WTC11 (cell line): ENCODE measurements at regions not wholly inside any gene's neighbourhood (a gene's known extent, or its start where the extent isn't known, plus 50 kb on each side); places are given as distances from the start of the nearest gene placed in this dataset.

Experiments
- ATAC-seq: fragments of 200-7000 bp; cut with Tn5 transposase; 2 replicates; pipeline ENCODE4 v1.10.0; 2021; ENCODE audit warnings: mild to moderate bottlenecking, moderate library complexity
- CTCF ChIA-PET: fragments of 300-600 bp; sonication (Branson Sonifier 250); formaldehyde crosslinking; loops from one replicate; lab custom pipeline; 2021; ENCODE audit warnings: antibody characterized with exemption; lab: Charles Lee
- POLR2A ChIA-PET: fragments of 350-600 bp; sonication (Branson Sonifier 250); formaldehyde crosslinking; loops from one replicate; lab custom pipeline; 2021; ENCODE audit warnings: antibody characterized with exemption; lab: Charles Lee
- DNase-seq: peaks from one replicate; pipeline ENCODE4 v3.0.0; 2021; ENCODE audit warnings: low spot score
- H3K27ac Mint-ChIP-seq: 2 replicates; pipeline ENCODE4 v1.8.0; 2021; ENCODE audit warnings: mixed read lengths
- H3K27me3 Mint-ChIP-seq: 2 replicates; pipeline ENCODE4 v1.8.0; 2021; ENCODE audit warnings: low read depth, mild to moderate bottlenecking, moderate library complexity, mixed read lengths
- H3K36me3 Mint-ChIP-seq: 2 replicates; pipeline ENCODE4 v1.8.0; 2021; ENCODE audit warnings: mixed read lengths
- H3K4me1 Mint-ChIP-seq: 2 replicates; pipeline ENCODE4 v1.8.0; 2022; ENCODE audit warnings: mixed read lengths
- H3K4me3 Mint-ChIP-seq: 2 replicates; pipeline ENCODE4 v1.8.0; 2021; ENCODE audit warnings: mild to moderate bottlenecking, moderate library complexity, mixed read lengths
- H3K9me3 Mint-ChIP-seq: 2 replicates; pipeline ENCODE4 v1.8.0; 2021; ENCODE audit warnings: mixed read lengths
- ATF1 ChIP-seq: sonication (generic); formaldehyde crosslinking; IDR thresholded peaks from 2 replicates; pipeline ENCODE4 v1.8.1; 2023; ENCODE audit warnings: mild to moderate bottlenecking, moderate library complexity, missing genetic modification reagents
- FOXP1 ChIP-seq: sonication (generic); formaldehyde crosslinking; IDR thresholded peaks from 2 replicates; pipeline ENCODE4 v1.8.0; 2022; ENCODE audit warnings: missing genetic modification reagents, mild to moderate bottlenecking, moderate library complexity, borderline replicate concordance
- GTF2I ChIP-seq: fragments of 250-450 bp; sonication (Bioruptor Pico); conservative IDR thresholded peaks from 2 replicates; pipeline ENCODE4 v1.4.0; 2021; ENCODE audit warnings: mild to moderate bottlenecking
- MXD4 ChIP-seq: fragments of 250-450 bp; sonication (Bioruptor Pico); IDR thresholded peaks from 2 replicates; pipeline ENCODE4 v1.8.0; 2021; ENCODE audit warnings: mild to moderate bottlenecking, moderate library complexity, borderline replicate concordance
- NFATC4 ChIP-seq: fragments of 250-450 bp; sonication (Bioruptor Pico); IDR thresholded peaks from 2 replicates; pipeline ENCODE4 v1.9.0; 2021; ENCODE audit warnings: mild to moderate bottlenecking
- NFE2L1 ChIP-seq: sonication (generic); formaldehyde crosslinking; IDR thresholded peaks from 2 replicates; pipeline ENCODE4 v1.8.1; 2023; ENCODE audit warnings: missing genetic modification reagents
- SOX15 ChIP-seq: fragments of 250-450 bp; sonication (Bioruptor Pico); IDR thresholded peaks from 2 replicates; pipeline ENCODE4 v1.9.0; 2021; ENCODE audit warnings: mild to moderate bottlenecking
- ZNF138 ChIP-seq: sonication (generic); formaldehyde crosslinking; conservative IDR thresholded peaks from 2 replicates; pipeline ENCODE4 v1.8.1; 2022; ENCODE audit warnings: mild to moderate bottlenecking, moderate library complexity, missing genetic modification reagents
- ZNF219 ChIP-seq: sonication (generic); formaldehyde crosslinking; IDR thresholded peaks from 2 replicates; pipeline ENCODE4 v1.8.0; 2023; ENCODE audit warnings: missing genetic modification reagents, mild to moderate bottlenecking, borderline replicate concordance
- ZNF317 ChIP-seq: sonication (generic); formaldehyde crosslinking; IDR thresholded peaks from 2 replicates; pipeline ENCODE4 v1.8.1; 2023; ENCODE audit warnings: low read depth, mild to moderate bottlenecking, moderate library complexity, missing genetic modification reagents, borderline replicate concordance
- ZNF416 ChIP-seq: fragments of 250-450 bp; sonication (Bioruptor Pico); IDR thresholded peaks from 2 replicates; pipeline ENCODE4 v1.9.0; 2021; ENCODE audit warnings: mild to moderate bottlenecking, inconsistent platforms
- ZNF671 ChIP-seq: fragments of 250-450 bp; sonication (Bioruptor Pico); IDR thresholded peaks from 2 replicates; pipeline ENCODE4 v1.8.0; 2021; ENCODE audit warnings: mild to moderate bottlenecking
- TF ChIP-seq, protein P1 (sequence below): sonication (generic); formaldehyde crosslinking; IDR thresholded peaks from 2 replicates; pipeline ENCODE4 v1.8.1; 2023; ENCODE audit warnings: mild to moderate bottlenecking, missing genetic modification reagents, moderate library complexity
- TF ChIP-seq, protein P2 (sequence below): sonication (generic); formaldehyde crosslinking; IDR thresholded peaks from 2 replicates; pipeline ENCODE4 v1.8.1; 2023; ENCODE audit warnings: mild to moderate bottlenecking, missing genetic modification reagents
- TF ChIP-seq, protein P3 (sequence below): sonication (generic); formaldehyde crosslinking; IDR thresholded peaks from 2 replicates; pipeline ENCODE4 v1.8.0; 2023; ENCODE audit warnings: missing genetic modification reagents, mild to moderate bottlenecking, borderline replicate concordance
- TF ChIP-seq, protein P4 (sequence below): sonication (generic); formaldehyde crosslinking; IDR thresholded peaks from 2 replicates; pipeline ENCODE4 v1.8.1; 2022; ENCODE audit warnings: mild to moderate bottlenecking, missing genetic modification reagents, moderate library complexity, borderline replicate concordance
- TF ChIP-seq, protein P5 (sequence below): sonication (generic); formaldehyde crosslinking; IDR thresholded peaks from 2 replicates; pipeline ENCODE4 v1.8.1; 2023; ENCODE audit warnings: mild to moderate bottlenecking, moderate library complexity, missing genetic modification reagents
- TF ChIP-seq, protein P6 (sequence below): sonication (generic); formaldehyde crosslinking; IDR thresholded peaks from 2 replicates; pipeline ENCODE4 v1.8.1; 2022; ENCODE audit warnings: mild to moderate bottlenecking, moderate library complexity, missing genetic modification reagents
- TF ChIP-seq, protein P7 (sequence below): sonication (generic); formaldehyde crosslinking; IDR thresholded peaks from 2 replicates; pipeline ENCODE4 v1.8.0; 2022; ENCODE audit warnings: mild to moderate bottlenecking, missing genetic modification reagents
- TF ChIP-seq, protein P8 (sequence below): sonication (generic); formaldehyde crosslinking; IDR thresholded peaks from 2 replicates; pipeline ENCODE4 v1.8.0; 2022; ENCODE audit warnings: mild to moderate bottlenecking, missing genetic modification reagents

DNA sequence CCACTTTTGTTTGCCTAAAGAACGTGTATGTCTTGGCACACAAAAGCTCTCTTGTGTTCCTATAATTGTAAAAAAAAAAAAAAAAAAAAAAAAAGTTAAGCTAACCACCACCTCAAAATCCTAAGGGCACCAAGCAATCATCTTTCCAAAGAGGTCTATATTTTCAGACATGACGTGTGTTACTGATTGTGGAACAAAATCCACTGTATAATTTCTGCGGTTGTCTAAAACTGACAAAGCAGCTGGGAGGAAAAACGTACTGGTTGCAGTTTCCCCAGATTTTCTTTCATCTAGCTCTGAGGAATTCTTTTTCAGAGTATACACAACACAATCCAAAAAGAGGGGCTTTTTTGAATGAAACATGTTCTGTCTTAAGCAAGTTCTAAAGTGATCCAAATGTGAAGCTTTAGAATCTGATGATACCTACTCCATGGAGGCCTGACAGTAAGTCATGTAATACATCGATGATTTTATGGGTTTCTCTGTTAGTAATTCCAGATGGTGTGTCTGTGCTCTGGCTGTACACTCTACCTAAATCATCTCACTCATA is 375.6 kb upstream of the NUDT12 start:
- DNase-seq: no peak
- Mint-ChIP-seq H3K4me3 (no peak overlapping the region), H3K36me3 (no peaks in the 10 kb centered on the region), H3K9me3 (no peaks in the 10 kb centered on the region), H3K27ac (no peak overlapping the region), H3K4me1 (no peaks in the 10 kb centered on the region), H3K27me3 (no peaks in the 10 kb centered on the region)
- no peak for ATAC-seq
- TF ChIP-seq NFE2L1 (CRISPR knock-in tag): no peak
- TF ChIP-seq, protein P1, sequence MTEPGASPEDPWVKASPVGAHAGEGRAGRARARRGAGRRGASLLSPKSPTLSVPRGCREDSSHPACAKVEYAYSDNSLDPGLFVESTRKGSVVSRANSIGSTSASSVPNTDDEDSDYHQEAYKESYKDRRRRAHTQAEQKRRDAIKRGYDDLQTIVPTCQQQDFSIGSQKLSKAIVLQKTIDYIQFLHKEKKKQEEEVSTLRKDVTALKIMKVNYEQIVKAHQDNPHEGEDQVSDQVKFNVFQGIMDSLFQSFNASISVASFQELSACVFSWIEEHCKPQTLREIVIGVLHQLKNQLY: no peak
- TF ChIP-seq ZNF671 (CRISPR knock-in tag): no peak
- no peak for TF ChIP-seq ZNF138 (CRISPR knock-in tag)
- no peak for TF ChIP-seq MXD4 (CRISPR knock-in tag)
- no peak for TF ChIP-seq ZNF317 (CRISPR knock-in tag)
- TF ChIP-seq, protein P2, sequence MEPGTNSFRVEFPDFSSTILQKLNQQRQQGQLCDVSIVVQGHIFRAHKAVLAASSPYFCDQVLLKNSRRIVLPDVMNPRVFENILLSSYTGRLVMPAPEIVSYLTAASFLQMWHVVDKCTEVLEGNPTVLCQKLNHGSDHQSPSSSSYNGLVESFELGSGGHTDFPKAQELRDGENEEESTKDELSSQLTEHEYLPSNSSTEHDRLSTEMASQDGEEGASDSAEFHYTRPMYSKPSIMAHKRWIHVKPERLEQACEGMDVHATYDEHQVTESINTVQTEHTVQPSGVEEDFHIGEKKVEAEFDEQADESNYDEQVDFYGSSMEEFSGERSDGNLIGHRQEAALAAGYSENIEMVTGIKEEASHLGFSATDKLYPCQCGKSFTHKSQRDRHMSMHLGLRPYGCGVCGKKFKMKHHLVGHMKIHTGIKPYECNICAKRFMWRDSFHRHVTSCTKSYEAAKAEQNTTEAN (CRISPR knock-in tag): no peak
- TF ChIP-seq, protein P3, sequence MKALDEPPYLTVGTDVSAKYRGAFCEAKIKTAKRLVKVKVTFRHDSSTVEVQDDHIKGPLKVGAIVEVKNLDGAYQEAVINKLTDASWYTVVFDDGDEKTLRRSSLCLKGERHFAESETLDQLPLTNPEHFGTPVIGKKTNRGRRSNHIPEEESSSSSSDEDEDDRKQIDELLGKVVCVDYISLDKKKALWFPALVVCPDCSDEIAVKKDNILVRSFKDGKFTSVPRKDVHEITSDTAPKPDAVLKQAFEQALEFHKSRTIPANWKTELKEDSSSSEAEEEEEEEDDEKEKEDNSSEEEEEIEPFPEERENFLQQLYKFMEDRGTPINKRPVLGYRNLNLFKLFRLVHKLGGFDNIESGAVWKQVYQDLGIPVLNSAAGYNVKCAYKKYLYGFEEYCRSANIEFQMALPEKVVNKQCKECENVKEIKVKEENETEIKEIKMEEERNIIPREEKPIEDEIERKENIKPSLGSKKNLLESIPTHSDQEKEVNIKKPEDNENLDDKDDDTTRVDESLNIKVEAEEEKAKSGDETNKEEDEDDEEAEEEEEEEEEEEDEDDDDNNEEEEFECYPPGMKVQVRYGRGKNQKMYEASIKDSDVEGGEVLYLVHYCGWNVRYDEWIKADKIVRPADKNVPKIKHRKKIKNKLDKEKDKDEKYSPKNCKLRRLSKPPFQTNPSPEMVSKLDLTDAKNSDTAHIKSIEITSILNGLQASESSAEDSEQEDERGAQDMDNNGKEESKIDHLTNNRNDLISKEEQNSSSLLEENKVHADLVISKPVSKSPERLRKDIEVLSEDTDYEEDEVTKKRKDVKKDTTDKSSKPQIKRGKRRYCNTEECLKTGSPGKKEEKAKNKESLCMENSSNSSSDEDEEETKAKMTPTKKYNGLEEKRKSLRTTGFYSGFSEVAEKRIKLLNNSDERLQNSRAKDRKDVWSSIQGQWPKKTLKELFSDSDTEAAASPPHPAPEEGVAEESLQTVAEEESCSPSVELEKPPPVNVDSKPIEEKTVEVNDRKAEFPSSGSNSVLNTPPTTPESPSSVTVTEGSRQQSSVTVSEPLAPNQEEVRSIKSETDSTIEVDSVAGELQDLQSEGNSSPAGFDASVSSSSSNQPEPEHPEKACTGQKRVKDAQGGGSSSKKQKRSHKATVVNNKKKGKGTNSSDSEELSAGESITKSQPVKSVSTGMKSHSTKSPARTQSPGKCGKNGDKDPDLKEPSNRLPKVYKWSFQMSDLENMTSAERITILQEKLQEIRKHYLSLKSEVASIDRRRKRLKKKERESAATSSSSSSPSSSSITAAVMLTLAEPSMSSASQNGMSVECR: no peak
- no peak for TF ChIP-seq SOX15 (CRISPR knock-in tag)
- no peak for TF ChIP-seq NFATC4 (CRISPR knock-in tag)
- TF ChIP-seq, protein P4, sequence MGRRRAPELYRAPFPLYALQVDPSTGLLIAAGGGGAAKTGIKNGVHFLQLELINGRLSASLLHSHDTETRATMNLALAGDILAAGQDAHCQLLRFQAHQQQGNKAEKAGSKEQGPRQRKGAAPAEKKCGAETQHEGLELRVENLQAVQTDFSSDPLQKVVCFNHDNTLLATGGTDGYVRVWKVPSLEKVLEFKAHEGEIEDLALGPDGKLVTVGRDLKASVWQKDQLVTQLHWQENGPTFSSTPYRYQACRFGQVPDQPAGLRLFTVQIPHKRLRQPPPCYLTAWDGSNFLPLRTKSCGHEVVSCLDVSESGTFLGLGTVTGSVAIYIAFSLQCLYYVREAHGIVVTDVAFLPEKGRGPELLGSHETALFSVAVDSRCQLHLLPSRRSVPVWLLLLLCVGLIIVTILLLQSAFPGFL (CRISPR knock-in tag): no peak
- TF ChIP-seq FOXP1 (CRISPR knock-in tag): no peak
- TF ChIP-seq, protein P5, sequence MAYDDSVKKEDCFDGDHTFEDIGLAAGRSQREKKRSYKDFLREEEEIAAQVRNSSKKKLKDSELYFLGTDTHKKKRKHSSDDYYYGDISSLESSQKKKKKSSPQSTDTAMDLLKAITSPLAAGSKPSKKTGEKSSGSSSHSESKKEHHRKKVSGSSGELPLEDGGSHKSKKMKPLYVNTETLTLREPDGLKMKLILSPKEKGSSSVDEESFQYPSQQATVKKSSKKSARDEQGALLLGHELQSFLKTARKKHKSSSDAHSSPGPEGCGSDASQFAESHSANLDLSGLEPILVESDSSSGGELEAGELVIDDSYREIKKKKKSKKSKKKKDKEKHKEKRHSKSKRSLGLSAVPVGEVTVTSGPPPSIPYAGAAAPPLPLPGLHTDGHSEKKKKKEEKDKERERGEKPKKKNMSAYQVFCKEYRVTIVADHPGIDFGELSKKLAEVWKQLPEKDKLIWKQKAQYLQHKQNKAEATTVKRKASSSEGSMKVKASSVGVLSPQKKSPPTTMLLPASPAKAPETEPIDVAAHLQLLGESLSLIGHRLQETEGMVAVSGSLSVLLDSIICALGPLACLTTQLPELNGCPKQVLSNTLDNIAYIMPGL (CRISPR knock-in tag): no peak
- TF ChIP-seq, protein P6, sequence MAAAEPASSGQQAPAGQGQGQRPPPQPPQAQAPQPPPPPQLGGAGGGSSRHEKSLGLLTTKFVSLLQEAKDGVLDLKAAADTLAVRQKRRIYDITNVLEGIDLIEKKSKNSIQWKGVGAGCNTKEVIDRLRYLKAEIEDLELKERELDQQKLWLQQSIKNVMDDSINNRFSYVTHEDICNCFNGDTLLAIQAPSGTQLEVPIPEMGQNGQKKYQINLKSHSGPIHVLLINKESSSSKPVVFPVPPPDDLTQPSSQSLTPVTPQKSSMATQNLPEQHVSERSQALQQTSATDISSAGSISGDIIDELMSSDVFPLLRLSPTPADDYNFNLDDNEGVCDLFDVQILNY: no peak
- no peak for TF ChIP-seq ZNF219 (CRISPR knock-in tag)
- TF ChIP-seq ZNF416 (CRISPR knock-in tag): no peak
- TF ChIP-seq, protein P7, sequence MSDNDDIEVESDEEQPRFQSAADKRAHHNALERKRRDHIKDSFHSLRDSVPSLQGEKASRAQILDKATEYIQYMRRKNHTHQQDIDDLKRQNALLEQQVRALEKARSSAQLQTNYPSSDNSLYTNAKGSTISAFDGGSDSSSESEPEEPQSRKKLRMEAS (CRISPR knock-in tag): no peak
- TF ChIP-seq GTF2I (CRISPR knock-in tag): no peak
- TF ChIP-seq, protein P8, sequence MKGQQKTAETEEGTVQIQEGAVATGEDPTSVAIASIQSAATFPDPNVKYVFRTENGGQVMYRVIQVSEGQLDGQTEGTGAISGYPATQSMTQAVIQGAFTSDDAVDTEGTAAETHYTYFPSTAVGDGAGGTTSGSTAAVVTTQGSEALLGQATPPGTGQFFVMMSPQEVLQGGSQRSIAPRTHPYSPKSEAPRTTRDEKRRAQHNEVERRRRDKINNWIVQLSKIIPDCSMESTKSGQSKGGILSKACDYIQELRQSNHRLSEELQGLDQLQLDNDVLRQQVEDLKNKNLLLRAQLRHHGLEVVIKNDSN (CRISPR knock-in tag): no peak
- no peak for TF ChIP-seq ATF1 (CRISPR knock-in tag)
- CTCF ChIA-PET: interaction anchor here (0.9 kb wide), 1 partner anchor 55 kb away, joined by 4 read pairs; no protein-coding TSS in a partner anchor
- POLR2A ChIA-PET: interaction anchor here (0.6 kb wide), 1 partner anchor 1601 kb away, joined by 9 read pairs; no protein-coding TSS in a partner anchor
